Erythroblast (primary cell): ENCODE measurements at regions not wholly inside any gene's neighbourhood (a gene's known extent, or its start where the extent isn't known, plus 50 kb on each side); places are given as distances from the start of the nearest gene placed in this dataset.

Source experiments
- GATA1 ChIP-seq: IDR thresholded peaks from 2 replicates; pipeline ENCODE4 v1.6.1; 2011; ENCODE audit warnings: low read depth, mild to moderate bottlenecking, control low read depth, low read length, moderate library complexity
- POLR2A ChIP-seq: IDR thresholded peaks from 2 replicates; pipeline ENCODE4 v1.6.1; 2011; ENCODE audit warnings: mild to moderate bottlenecking, low read length

DNA sequence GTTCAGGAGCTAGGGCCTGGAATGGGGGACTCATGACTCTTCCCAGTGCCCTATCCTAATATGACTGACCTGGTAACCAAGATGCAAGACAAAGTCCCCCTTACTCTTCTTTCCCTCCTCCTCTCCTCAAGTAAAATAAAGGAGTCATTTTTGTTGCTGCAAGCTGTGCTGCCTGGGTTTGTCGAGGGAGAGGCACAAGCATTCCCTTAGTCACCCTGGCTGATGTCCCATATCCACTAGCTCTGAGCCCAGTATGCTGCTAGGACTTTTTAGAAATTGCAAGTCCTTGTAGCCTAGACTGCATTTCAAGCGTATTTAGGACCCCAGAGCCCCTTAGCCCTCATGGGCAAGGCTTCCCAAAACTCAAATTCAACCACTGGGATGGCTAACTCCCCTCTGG is 338.5 kb upstream of the SETBP1 start:
- TF ChIP-seq POLR2A = no peak
- no peak for TF ChIP-seq GATA1
